Liver (tissue), 8 donors: ENCODE measurements at regions not wholly inside any gene's neighbourhood (a gene's known extent, or its start where the extent isn't known, plus 50 kb on each side); places are given as distances from the start of the nearest gene placed in this dataset.

Experiments used
- DNase-seq: peaks from one replicate; pipeline ENCODE4 v3.0.0-alpha.2; 2017; ENCODE audit warnings: low spot score
- H3K27ac ChIP-seq, 2 donors: one replicate each; pipeline ENCODE4 v1.7.0; 2013; ENCODE audit warnings: inconsistent platforms in 2 of 2, low read length in 2 of 2, control low read depth in 1 of 2, low read depth in 1 of 2, mild to moderate bottlenecking in 1 of 2
- H3K27me3 ChIP-seq, 4 donors: one replicate each; pipeline versions ENCODE4 v1.6.1 to v1.7.0; 2013; ENCODE audit warnings: low read length in 3 of 4, inconsistent platforms in 1 of 4, mild to moderate bottlenecking in 1 of 4, moderate library complexity in 1 of 4; ENCODE audit not compliant: control insufficient read depth in 4 of 4, insufficient read depth in 4 of 4
- H3K36me3 ChIP-seq, 4 donors: one replicate each; pipeline versions ENCODE4 v1.6.1 to v1.7.0; 2013; ENCODE audit warnings: low read length in 3 of 4, mild to moderate bottlenecking in 3 of 4, low read depth in 1 of 4, moderate library complexity in 1 of 4; ENCODE audit not compliant: control insufficient read depth in 4 of 4, insufficient read depth in 3 of 4
- H3K4me1 ChIP-seq, 4 donors: one replicate each; pipeline versions ENCODE4 v1.6.1 to v1.7.0; 2013; ENCODE audit warnings: low read length in 3 of 4, mild to moderate bottlenecking in 3 of 4, moderate library complexity in 1 of 4; ENCODE audit not compliant: control insufficient read depth in 4 of 4, insufficient read depth in 4 of 4
- H3K4me3 ChIP-seq, 3 donors: one replicate each; pipeline versions ENCODE4 v1.6.1 to v1.7.0; 2013; ENCODE audit warnings: low read length in 3 of 3, control low read depth in 1 of 3, low read depth in 1 of 3, mild to moderate bottlenecking in 1 of 3
- H3K9ac ChIP-seq, 2 donors: one replicate each; pipeline ENCODE4 v1.7.0; 2013; ENCODE audit warnings: low read length in 2 of 2, mild to moderate bottlenecking in 2 of 2, moderate library complexity in 2 of 2, control low read depth in 1 of 2, low read depth in 1 of 2
- H3K9me3 ChIP-seq, 4 donors: one replicate each; pipeline versions ENCODE4 v1.6.1 to v1.7.0; 2013; ENCODE audit warnings: low read length in 3 of 4; ENCODE audit not compliant: control insufficient read depth in 4 of 4
- ATF3 ChIP-seq: IDR thresholded peaks from 2 replicates; pipeline ENCODE4 v1.6.1; 2016; ENCODE audit warnings: antibody characterized with exemption
- CTCF ChIP-seq: fragments of 150-350 bp; IDR thresholded peaks from 2 replicates; pipeline ENCODE4 v1.5.1; 2017; ENCODE audit warnings: improper control_type of control experiment, low read depth, low read length; ENCODE audit not compliant: missing input control
- EGR1 ChIP-seq, 2 donors: IDR thresholded peaks; 2 replicates each; pipeline ENCODE4 v1.6.1; 2016 to 2018; ENCODE audit warnings: antibody characterized with exemption in 2 of 2, low read depth in 2 of 2
- FOXA1 ChIP-seq: IDR thresholded peaks from 2 replicates; pipeline ENCODE4 v1.6.1; 2016; ENCODE audit warnings: antibody characterized with exemption
- FOXA2 ChIP-seq: IDR thresholded peaks from 2 replicates; pipeline ENCODE4 v1.6.1; 2016; ENCODE audit warnings: antibody characterized with exemption
- GABPA ChIP-seq, 2 donors: IDR thresholded peaks in 1 of 2; conservative IDR thresholded peaks in 1 of 2; 2 replicates each; pipeline ENCODE4 v1.6.1; 2016; ENCODE audit warnings: antibody characterized with exemption in 2 of 2, mild to moderate bottlenecking in 1 of 2, moderate library complexity in 1 of 2
- HNF4A ChIP-seq, 2 donors: conservative IDR thresholded peaks; 2 replicates each; pipeline ENCODE4 v1.6.1; 2016; ENCODE audit warnings: antibody characterized with exemption in 2 of 2, mild to moderate bottlenecking in 2 of 2
- HNF4G ChIP-seq: IDR thresholded peaks from 2 replicates; pipeline ENCODE4 v1.6.1; 2016; ENCODE audit warnings: antibody characterized with exemption
- JUND ChIP-seq, 2 donors: IDR thresholded peaks; 2 replicates each; pipeline ENCODE4 v1.6.1; 2016; ENCODE audit warnings: antibody characterized with exemption in 2 of 2
- MAX ChIP-seq: IDR thresholded peaks from 2 replicates; pipeline ENCODE4 v1.6.1; 2016; ENCODE audit warnings: antibody characterized with exemption
- NR2F2 ChIP-seq: IDR thresholded peaks from 2 replicates; pipeline ENCODE4 v1.6.1; 2016; ENCODE audit warnings: antibody characterized with exemption
- RAD21 ChIP-seq, 2 donors: IDR thresholded peaks; 2 replicates each; pipeline ENCODE4 v1.6.1; 2016; ENCODE audit warnings: antibody characterized with exemption in 2 of 2, mild to moderate bottlenecking in 2 of 2
- REST ChIP-seq: IDR thresholded peaks from 2 replicates; pipeline ENCODE4 v1.6.1; 2016; ENCODE audit warnings: antibody characterized with exemption, mild to moderate bottlenecking
- RXRA ChIP-seq, 2 donors: IDR thresholded peaks; 2 replicates each; pipeline ENCODE4 v1.6.1; 2017 to 2018; ENCODE audit warnings: antibody characterized with exemption in 2 of 2, mild to moderate bottlenecking in 1 of 2
- SP1 ChIP-seq: IDR thresholded peaks from 2 replicates; pipeline ENCODE4 v1.6.1; 2018; ENCODE audit warnings: antibody characterized with exemption, mild to moderate bottlenecking
- TAF1 ChIP-seq: conservative IDR thresholded peaks from 2 replicates; pipeline ENCODE4 v1.6.1; 2016; ENCODE audit warnings: antibody characterized with exemption, mild to moderate bottlenecking
- YY1 ChIP-seq: IDR thresholded peaks from 2 replicates; pipeline ENCODE4 v1.6.1; 2016; ENCODE audit warnings: antibody characterized with exemption, mild to moderate bottlenecking
- ZBTB33 ChIP-seq: IDR thresholded peaks from 2 replicates; pipeline ENCODE4 v1.6.1; 2016; ENCODE audit warnings: antibody characterized with exemption
- WGBS: extraction: QIAGEN DNeasy Blood & Tissue Kit; methylation state at CpG from one replicate; pipeline ENCODE4 v1.1.7; 2013; 5-methylcytosine and 5-hydroxymethylcytosine counted together
- donor health status: healthy.
- donor health status: healthy.
- donor health status: healthy.
- donor health status: healthy.
- donor health status: healthy.

GRCh38 chr2:20552847-20553246 lies 98.1 kb downstream of the HS1BP3 start:
- no peak overlapping the region for H3K4me3 ChIP-seq
- no peak overlapping the region for H3K27ac ChIP-seq
- TF ChIP-seq HNF4A (conservative IDR thresholded peaks at IDR 0.05) = no peak
- TF ChIP-seq MAX = no peak
- TF ChIP-seq NR2F2 = no peak
- no peak for TF ChIP-seq EGR1 (IDR thresholded peaks at IDR 0.05; ENCODE audit: low read depth in 2 of 2)
- TF ChIP-seq GABPA (IDR thresholded peaks at IDR 0.05 in 1 of 2, conservative IDR thresholded peaks at IDR 0.05 in 1 of 2) = no peak
- no peak for TF ChIP-seq FOXA2
- TF ChIP-seq ZBTB33 = no peak
- H3K9me3 ChIP-seq = no peaks in the 10 kb centered on the region
- 94% methylated on average over 3 of the region's 3 CpGs for WGBS
- no peaks in the 10 kb centered on the region for H3K36me3 ChIP-seq
- no peak overlapping the region for H3K9ac ChIP-seq
- no peaks in the 10 kb centered on the region for H3K27me3 ChIP-seq
- no peak for DNase-seq
- H3K4me1 ChIP-seq = peaks cover 0 to 3% (median 1%) of the 10 kb centered on the region in 4 donors

GRCh38 chr2:20553580-20553979 lies 97.3 kb downstream of the HS1BP3 start:
- Histone ChIP-seq H3K36me3 (no peaks in the 10 kb centered on the region), H3K27me3 (no peaks in the 10 kb centered on the region), H3K4me3 (no peak overlapping the region), H3K4me1 (peaks cover 0 to 3% (median 1%) of the 10 kb centered on the region in 4 donors), H3K9ac (no peak overlapping the region), H3K27ac (no peak overlapping the region), H3K9me3 (no peaks in the 10 kb centered on the region)
- WGBS = 78% methylated on average over 5 of the region's 5 CpGs
- DNase-seq = no peak
- TF ChIP-seq CTCF (no peak), GABPA (IDR thresholded peaks at IDR 0.05 in 1 of 2, conservative IDR thresholded peaks at IDR 0.05 in 1 of 2) (no peak), EGR1 (IDR thresholded peaks at IDR 0.05; ENCODE audit: low read depth in 2 of 2) (no peak), ATF3 (no peak), RAD21 (IDR thresholded peaks at IDR 0.05) (no peak), RXRA (IDR thresholded peaks at IDR 0.05) (no peak), JUND (IDR thresholded peaks at IDR 0.05) (no peak), REST (no peak), YY1 (no peak), TAF1 (no peak), ZBTB33 (no peak), HNF4A (conservative IDR thresholded peaks at IDR 0.05) (no peak), HNF4G (no peak), NR2F2 (no peak), FOXA1 (no peak), FOXA2 (no peak), MAX (no peak), SP1 (no peak)
